Adrenal gland (tissue), 5 donors: ENCODE measurements at regions not wholly inside any gene's neighbourhood (a gene's known extent, or its start where the extent isn't known, plus 50 kb on each side); places are given as distances from the start of the nearest gene placed in this dataset.

Source experiments
- POLR2A ChIP-seq, 2 donors: fragments of 450-650 bp; IDR thresholded peaks; one replicate each; pipeline ENCODE4 v1.6.1; 2017; ENCODE audit warnings: antibody characterized with exemption in 2 of 2, mild to moderate bottlenecking in 2 of 2, moderate library complexity in 1 of 2
- TF ChIP-seq, protein P1 (sequence below), 6 experiments: fragments of 450-650 bp in 4 of 6; fragments of 200-600 bp in 2 of 6; sonication (generic) in 1 of 6; IDR thresholded peaks; 1 replicate in 5 of 6; 2 replicates in 1 of 6; pipeline versions ENCODE4 v1.5.1 to v1.8.0; 2016 to 2021; ENCODE audit warnings: antibody characterized with exemption in 6 of 6, mild to moderate bottlenecking in 2 of 6, moderate library complexity in 1 of 6
- donor health status: DM: no; HTN: no; CAD: no.

DNA sequence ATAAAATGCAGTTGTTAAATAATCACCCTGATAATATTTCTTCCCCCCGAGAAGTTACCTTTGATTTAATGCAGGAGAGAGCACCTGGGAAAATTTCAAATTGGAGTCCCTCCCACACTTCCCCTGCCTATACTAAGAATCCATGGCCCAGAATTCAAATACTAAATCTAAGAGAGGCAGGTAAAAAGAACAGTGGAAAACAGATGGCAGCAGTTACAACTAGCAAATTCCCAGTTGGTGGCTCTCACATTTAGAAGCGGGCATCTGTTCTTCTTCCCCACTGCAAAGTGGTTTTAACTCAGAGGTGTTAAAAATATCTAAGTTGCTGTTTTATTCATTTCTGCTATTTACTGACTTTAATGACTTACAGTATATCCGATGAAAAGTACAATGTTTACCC lies 210.4 kb upstream of the ELAVL2 start:
- TF ChIP-seq, protein P1, sequence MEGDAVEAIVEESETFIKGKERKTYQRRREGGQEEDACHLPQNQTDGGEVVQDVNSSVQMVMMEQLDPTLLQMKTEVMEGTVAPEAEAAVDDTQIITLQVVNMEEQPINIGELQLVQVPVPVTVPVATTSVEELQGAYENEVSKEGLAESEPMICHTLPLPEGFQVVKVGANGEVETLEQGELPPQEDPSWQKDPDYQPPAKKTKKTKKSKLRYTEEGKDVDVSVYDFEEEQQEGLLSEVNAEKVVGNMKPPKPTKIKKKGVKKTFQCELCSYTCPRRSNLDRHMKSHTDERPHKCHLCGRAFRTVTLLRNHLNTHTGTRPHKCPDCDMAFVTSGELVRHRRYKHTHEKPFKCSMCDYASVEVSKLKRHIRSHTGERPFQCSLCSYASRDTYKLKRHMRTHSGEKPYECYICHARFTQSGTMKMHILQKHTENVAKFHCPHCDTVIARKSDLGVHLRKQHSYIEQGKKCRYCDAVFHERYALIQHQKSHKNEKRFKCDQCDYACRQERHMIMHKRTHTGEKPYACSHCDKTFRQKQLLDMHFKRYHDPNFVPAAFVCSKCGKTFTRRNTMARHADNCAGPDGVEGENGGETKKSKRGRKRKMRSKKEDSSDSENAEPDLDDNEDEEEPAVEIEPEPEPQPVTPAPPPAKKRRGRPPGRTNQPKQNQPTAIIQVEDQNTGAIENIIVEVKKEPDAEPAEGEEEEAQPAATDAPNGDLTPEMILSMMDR (IDR thresholded peaks at IDR 0.05) = no peak
- no peak for TF ChIP-seq POLR2A (IDR thresholded peaks at IDR 0.05)
